CD4-positive, alpha-beta T cell treated with Interleukin-6 at 100 ng/mL for 8 hours (primary cell): ENCODE measurements at regions not wholly inside any gene's neighbourhood (a gene's known extent, or its start where the extent isn't known, plus 50 kb on each side); places are given as distances from the start of the nearest gene placed in this dataset.

Experiments used
- DNase-seq: peaks from one replicate; pipeline ENCODE4 v3.0.0-alpha.2; 2020; ENCODE audit warnings: mixed read lengths, low spot score

DNA sequence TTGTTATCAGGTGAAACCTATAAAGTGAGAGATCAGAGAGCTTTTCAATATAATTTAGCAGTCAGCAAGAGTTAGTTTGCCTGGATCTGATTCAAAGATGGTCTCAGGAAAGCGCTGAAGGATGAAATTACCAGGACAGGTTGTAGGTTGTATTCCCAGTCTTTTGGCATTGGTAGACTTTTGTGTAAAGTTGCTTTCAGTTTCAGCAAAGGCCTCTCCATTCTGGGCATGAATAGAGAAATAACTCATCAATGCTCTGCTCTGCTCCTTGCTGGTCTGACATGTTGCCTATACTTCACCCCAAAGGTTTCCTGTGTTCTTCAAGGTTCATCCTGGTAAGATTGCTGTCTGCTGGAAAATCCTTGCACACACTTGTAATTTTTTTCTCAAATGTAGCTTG lies 714.8 kb downstream of the EPM2A start:
- DNase-seq = no peak

DNA sequence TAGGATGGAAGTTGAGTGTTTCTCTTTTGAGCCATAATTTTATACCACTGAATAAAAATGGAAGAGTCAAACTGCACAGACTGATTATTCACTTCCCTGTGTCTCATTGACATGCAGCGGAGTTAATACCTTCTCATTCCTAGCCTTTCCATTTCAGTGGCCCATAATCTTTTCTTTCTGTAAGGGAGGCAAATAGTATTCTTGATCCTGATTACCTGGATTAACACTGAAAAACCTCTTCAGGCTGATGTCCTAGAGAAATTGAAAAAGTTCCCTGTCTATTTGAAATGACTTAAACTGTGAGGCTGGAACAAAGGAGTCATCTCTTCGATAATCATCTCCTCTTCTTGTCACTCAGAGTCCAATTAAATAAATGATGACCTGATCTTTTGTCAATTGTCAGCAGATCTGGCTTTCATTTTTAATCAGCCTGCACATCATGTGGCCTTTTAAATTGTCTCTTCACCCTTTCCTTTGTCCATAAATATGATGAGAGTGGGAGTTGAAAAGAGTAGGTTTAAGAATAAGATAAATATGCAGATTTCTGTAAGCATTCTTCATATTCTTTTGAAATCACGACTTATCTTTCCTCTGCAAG lies 713.0 kb downstream of the EPM2A start:
- no peak for DNase-seq

DNA sequence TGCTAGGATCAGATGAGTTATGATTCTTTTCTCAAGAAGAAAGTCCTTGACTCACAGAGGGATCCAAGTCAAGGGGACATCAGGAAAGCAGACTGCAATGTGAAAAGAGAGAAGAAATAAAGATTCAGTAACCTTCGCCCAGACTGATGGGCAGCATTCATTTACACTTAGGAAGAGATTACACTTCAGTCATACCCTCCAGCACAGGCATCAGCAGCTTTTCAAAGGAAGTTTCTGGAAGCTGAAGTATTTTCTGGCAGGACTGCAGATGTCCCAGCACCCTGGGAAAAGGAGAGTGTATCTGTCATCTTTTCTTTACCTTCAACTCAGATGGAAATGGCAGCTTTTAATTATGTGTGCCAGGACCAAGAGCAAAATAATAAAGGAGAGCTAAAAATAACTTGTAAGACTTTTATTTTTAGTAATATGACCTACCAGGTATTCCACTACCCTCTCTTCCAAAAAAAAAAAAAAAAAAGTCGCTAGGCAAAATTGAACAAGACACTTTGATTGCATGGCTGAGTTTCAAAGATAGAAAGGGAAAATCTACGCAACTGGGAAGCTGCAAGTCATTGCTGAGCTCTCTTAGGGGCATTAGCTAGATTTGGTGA lies 712.1 kb downstream of the EPM2A start:
- no peak for DNase-seq

DNA sequence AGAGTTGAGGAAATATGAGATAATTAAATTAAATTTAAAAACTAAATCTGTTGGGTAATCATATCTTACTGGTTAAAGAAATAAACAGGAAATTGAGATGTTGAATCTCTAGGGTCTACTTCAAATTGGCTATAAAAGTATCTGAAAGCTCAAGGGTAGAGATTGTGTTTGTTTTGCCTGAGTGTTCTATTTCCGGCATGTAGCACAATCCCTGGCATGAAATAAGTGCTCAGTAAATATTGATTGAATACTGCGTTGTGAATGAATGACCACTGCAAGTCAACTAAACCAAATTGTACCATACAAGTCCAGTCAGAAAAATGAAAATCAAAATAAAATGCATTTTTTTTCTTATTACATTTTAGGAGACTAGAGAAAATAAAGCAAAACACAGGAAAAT lies 709.8 kb downstream of the EPM2A start:
- DNase-seq = no peak

DNA sequence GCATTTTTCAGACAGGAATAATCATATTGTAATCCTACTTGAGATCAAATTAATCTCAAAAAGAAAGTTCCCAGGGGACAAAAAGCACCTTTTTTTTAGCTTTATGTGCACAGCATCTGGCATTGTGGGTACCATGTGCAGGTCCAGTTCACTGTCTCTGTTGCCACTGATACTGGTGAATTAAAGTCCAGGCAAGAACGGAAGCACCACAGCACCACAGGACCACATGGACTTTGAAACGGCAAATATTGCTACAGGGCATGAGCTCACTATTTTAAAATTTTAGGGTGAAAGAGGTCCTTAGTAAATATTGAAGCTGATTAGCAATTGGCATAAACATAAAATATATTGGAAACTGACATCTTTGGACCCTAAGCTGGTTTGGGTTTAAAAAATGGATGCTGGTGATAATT lies 709.0 kb downstream of the EPM2A start:
- no peak for DNase-seq

DNA sequence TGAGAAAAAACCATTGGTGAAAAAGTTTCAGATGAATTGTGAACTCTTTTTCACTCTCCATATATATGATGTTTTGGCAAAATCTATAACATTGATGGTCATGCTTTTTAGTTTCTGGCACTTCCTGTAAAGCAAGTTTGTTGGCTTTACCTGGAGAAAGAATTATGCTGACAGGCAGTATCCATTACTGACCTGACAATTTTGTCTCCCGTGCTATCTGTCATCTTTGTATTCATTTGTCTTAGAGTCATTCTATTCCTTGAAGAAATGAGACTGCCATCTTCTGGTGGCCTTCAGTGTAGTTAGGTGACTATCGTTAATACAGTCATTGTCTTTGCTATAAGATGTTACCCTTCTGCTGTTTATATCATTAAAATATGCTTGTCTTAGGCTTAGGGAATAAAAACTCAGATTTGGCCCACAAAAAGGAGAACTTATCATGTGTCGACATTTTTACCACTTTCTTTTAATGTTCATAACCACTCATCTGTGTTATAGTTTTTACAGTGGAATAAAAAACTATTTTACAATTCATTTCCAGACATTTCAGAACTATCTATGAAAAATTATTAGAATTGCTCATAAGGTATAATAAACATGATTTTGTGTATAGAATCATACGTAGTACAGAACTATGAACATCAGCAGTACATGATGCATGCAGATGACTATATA lies 707.0 kb downstream of the EPM2A start:
- no peak for DNase-seq

DNA sequence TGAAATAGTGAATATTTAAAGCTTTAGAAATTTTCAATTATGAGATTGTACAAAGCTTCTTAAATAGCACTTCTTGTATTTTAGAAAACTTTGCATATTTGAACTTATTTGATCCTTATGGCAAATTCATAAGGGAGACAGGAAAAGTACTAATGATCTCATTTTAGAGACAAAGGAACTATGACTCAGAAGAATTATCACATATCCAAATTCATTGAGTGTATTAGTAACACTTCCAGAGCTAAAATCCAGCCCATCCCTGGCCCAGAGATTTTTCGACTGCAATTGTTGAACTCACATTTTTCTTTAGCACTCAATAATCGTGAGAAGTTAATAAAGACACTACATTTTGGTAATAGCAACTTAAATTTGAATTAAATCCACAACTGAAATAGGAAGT lies 704.3 kb downstream of the EPM2A start:
- DNase-seq = no peak

DNA sequence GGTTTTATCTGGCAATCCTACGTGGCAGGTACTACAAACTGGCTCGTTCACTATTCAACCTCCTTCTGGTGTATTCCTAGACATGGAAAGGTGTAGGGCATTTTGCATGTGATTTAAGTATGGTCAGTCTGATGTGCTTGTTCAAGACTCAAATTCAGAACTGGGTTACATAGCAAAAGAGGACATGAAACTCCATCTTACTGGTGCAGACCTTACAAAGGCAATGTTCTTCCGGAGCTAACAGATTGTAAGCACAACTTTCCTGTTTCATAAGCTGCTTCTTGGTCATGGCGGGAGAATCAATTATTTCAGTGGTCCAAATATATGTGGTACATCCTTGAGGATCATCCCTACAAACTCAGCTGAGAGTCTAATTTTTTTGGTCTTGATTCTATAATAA lies 703.4 kb downstream of the EPM2A start:
- no peak for DNase-seq

DNA sequence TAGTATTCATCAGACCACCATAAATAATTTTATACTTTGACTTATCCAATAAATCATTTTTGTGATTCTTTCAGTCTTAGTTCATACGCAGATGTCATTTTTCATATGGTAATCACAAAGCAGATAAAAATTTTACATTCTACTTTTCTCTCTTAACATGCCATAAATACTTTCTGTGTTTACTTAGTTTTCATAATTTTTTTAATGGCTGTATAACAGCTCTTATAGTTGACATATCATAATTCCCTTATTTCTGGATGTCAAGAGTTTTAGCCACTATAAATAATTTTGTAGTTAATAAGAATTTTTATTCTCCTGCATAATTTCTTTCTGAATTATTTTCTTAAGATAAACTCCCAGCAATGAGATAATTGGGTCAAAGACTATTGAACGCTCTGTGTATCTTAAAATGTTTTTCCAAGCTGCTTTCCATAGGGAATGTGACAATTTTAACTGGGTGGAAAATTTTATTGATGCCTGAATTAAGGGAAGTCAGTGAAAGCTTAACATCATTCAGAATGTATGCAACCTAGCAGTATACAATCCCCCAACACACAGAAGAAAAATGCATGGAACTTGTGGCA lies 702.7 kb downstream of the EPM2A start:
- DNase-seq = no peak

DNA sequence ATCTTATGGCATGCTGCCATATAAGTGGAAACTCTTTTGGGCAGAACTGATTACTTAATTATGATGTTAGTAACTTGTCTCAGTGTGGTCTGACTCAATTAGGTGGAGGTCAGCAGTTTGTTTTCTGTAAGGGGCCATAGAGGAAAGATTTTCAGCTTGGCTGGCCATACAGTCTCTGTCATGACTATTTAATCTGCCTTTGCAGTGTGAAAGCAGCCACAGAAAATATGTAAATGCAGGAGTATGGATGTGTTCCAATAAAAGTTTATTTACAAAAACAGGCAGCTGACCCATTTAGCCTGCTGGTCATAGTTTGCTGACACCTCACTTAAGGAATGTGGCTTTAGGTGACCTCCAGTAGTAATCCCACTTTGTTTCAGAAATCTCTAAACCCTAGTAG lies 700.7 kb downstream of the EPM2A start:
- no peak for DNase-seq

DNA sequence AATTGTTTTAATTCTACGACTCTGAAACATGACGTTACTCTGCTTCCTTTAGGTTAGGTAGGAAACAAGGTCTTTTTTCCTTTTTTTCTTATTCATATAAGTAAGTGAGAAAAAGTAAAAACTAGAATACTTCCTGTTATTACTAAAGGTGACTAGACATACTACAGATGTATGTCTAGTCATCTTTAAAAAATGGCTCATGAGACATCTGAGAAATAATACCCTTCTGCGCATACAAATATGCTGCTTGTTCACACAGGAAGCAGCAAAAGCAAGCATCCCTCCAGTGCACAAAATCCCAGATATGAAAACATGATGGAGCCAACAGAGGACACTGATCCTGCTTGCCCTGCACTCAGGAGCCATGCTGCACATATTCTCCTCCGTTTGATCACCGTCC lies 699.1 kb downstream of the EPM2A start:
- no peak for DNase-seq

DNA sequence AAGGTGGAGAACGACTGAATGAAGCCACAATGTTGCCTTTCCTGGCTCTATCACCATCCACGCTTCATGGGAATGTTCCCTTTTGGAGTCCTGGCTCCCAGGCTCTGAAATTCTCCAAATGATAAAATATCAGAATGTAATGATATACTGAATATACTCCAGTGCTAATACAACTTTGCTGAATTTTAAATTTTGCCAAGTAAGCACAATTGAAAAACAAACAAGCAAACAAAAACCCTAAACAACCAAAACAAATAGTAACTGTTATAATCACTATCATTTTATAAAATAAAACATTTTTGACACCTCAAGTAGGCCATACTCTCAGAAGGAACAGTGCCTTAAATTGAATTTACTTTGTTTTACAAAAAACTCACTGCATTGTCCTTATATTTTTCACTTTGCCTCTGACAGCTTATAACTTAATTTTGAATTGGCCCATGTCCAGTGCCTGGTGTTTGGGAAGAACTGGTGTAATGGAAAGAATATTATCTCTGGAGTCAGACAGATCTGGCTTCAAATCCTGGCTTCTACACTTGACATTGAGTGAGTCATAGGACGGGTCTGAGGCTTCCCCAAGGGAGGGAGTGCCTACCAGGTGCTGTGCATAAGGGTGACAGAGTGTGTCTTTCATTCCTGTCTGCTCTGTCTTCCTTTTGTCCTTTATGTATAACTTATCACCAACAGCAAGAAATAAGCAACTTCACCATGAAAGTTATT lies 698.3 kb downstream of the EPM2A start:
- no peak for DNase-seq

DNA sequence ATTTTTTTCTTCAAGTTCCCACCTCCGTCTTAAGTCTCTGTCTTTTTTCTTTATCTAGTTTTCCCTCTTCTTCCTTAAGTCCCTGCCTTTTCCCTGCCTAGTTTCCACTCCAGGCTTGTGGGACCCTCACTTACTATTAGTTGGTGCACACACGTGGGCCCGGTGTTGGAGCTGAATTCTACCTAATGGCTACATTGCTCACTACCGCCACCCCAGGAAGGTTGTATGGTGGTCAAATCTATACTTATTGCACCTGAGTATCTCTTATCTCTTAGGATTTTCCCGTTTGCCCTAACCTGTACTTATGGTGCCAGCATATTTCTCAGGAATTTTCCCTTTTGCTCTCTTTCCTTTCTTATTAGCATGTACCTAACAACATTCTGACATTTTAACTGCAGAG lies 692.8 kb downstream of the EPM2A start:
- DNase-seq = no peak

DNA sequence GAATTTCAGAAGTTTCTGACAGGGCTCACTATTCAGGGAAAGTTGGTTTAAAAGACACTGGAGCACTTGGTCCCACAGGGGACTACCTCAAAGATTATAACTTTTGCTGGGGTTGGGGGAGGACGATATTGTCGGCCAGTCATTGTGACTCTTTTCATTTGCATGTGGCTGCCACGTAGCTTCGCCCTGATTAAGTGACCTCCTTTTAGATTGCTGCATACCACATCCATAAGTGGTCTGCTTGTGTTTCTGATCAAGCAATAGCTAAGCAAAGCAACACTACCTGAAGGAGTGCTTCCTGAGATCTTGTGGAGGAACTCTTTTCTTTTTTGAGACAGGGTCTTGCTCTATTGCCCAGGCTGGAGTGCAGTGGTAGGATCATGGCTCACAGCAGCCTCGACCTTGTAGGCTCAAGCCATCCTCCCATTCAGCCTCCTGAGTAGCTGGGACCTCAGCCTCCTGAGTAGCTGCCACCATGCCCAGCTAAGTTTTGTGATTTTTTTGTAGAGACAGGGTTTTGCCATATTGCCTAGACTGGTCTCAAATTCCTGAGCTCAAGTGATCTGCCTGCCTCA lies 691.3 kb downstream of the EPM2A start:
- no peak for DNase-seq

DNA sequence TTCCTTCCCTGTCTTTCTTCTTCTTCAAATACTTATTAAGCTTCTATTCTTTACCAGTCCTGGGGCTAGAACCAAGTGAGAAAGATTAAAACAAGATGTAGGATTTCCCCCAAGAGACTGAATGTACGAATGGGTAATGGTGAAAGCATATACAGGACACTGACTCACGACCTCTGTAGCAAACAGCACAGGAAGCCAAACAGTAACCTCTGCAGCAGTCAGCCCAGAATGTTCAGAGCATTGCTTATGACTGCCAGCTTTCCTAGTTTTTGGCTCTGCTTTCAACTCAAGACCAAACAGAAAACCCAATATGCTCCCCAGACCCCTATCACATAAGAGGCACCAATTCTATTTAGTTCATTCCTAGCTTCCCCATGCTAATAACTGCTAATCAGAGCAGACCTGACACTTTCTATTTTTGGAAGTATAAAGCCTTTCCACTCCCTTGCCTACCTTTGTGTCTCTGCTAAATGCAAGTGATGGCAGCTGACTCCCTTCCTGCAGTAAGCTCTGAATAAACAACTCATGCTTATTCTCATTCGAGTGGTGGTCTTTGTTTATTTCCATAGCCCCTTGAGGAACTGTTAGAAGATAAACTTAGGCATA lies 690.6 kb downstream of the EPM2A start:
- DNase-seq = no peak

DNA sequence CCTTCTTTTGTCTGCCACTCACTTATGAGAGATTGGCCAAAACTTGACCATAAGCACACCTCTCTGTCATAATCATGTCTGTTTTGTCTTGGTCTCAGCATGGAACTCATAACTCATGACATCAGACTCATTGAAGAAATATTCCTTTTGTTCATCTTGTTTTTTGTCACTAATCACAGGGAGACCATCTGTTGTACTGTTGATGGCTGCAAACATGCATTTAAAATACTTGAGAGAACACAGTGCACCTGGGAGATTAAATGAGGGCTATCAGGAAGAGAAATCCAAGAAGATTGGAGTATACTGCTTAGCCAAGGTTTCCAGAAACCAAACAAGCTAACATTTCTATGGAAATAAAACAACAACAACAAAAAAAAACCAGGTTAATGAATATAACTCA lies 689.7 kb downstream of the EPM2A start:
- no peak for DNase-seq

DNA sequence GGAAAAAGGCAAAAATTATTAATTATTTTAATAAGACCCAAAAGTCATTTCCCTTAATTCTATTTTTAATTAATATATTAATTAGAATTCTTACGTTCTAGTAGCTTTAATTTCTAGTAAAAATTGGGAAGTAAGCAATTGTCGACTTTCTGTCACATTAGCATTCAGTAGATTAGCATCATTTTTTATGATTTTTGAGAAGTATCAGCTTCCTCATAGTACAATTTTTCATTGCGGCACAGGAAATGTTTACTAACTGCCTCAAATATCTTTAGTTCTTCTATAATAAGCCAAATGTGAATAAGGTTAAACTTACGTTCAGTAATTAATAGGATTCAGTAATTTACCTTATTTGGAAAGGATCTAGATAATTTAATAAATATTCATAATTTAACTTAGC lies 687.4 kb downstream of the EPM2A start:
- no peak for DNase-seq

DNA sequence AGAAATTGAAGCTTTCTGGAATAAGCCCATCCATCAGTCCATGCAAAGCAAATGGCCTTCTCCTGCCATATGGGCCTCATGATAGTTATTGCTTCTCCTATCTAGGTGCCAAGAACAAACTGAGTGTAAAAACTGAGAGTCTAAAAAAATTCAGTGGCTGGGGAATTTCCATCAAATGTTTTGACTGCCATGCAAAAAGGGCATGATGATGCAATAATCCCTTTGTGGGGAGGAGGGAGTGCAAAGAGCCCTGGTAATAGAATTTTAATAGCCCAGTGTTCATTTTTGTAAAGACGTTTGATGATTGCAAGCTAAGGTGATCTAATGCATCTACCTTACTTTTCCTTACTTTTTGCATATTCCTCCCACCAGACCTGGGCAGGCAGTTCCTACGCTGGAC lies 683.7 kb downstream of the EPM2A start:
- DNase-seq = no peak

DNA sequence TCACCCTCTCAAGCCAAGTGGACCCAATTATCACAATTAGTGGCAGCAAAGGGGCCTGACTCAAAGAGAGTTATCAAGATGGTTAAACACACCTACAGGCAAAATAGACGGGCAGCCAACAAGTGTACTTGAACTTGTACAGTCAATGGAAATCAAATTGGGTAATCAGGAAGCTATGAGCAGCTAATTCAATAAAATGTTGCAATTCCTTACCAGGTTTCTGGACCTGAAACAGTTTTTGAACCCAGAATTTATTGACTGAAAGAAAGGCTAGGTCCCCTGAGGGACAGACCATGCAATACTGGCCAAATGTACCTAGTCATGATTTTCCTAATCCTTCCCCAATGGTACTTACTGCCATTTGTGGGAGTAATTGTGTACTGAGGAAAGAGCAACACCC lies 679.8 kb downstream of the EPM2A start:
- DNase-seq = no peak

DNA sequence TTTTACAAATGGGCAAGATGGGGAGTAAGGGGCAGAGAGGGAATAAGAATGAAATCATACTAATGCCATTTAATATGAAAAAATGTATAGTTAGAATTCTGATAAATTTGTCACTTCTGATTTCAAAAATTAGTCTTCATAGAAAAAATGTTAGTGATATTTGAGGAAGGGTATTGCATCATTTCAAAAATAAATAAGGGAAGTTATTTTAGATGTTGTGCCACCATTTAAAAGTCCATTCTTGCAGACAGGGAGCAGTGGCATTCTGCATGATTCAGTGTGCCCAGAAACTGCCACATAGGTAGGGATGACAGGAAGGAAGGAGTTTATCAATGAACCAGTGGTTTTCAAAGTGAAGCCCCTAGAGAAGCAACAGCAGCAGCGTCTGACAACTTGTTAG lies 674.6 kb downstream of the EPM2A start:
- no peak for DNase-seq

DNA sequence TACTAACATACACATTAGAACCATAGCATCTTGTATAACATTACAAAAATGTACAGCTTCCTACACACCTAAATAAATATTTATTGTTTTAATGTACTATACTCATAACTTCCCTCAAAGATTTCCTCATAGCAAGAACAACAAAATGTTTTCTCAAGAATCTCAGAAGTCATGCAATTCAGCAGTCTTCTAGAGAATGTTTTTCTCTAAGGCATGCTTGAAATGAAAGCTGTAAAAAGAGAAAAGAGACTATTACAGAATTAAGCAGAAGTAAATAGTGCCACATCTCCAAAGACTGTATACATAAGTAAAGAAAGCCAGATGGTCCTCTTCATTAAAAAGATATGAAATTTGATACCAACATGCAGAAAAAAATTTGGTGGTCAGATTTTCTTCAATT lies 672.2 kb downstream of the EPM2A start:
- DNase-seq = no peak

DNA sequence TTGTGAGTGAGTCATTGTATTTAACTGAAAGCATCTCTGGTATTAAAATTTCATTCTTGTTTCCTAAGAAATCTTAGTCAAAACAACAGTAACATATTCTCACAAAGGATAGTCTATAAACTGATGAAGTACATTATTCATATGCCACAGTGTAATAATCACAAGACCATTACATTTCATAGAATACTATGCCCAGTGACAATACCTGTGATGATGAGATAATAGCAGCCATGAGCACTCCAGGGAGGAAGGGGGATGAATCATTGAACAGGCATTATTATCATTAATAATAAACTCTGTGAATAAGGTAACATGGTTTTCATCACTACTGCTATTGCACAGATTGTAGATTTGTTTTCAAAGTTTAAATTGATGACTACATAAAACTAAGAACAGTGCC lies 667.9 kb downstream of the EPM2A start:
- no peak for DNase-seq
